SU-DHL-6 (cell line): ENCODE measurements at regions not wholly inside any gene's neighbourhood (a gene's known extent, or its start where the extent isn't known, plus 50 kb on each side); places are given as distances from the start of the nearest gene placed in this dataset.

Source experiments
- H2AFZ ChIP-seq: fragments of 200-600 bp; sonication (generic); 2 replicates; pipeline ENCODE4 v1.6.1; 2014; ENCODE audit warnings: low read depth, mild to moderate bottlenecking, moderate library complexity, mixed read lengths, antibody characterized with exemption, low read length; ENCODE audit not compliant: severe bottlenecking
- H3F3A ChIP-seq: fragments of 200-600 bp; shearing (Covaris generic); 2 replicates; pipeline ENCODE4 v1.6.0; 2016; ENCODE audit warnings: antibody characterized with exemption, mild to moderate bottlenecking; ENCODE audit not compliant: insufficient read depth
- H3K27ac ChIP-seq: fragments of 200-600 bp; sonication (generic); 2 replicates; pipeline ENCODE4 v1.5.1; 2016; ENCODE audit warnings: low read depth, mild to moderate bottlenecking, low read length, moderate library complexity, mixed read lengths
- H3K27me3 ChIP-seq: fragments of 200-600 bp; sonication (generic), shearing (Covaris generic); 2 replicates; pipeline ENCODE4 v1.6.0; 2014; ENCODE audit warnings: mild to moderate bottlenecking, low read length
- H3K36me3 ChIP-seq: fragments of 200-600 bp; sonication (generic); 2 replicates; pipeline ENCODE4 v1.6.1; 2014; ENCODE audit warnings: mild to moderate bottlenecking, low read length, mixed read lengths
- H3K4me2 ChIP-seq: fragments of 300-600, 200-600 bp; shearing (Covaris generic), sonication (generic); 2 replicates; pipeline ENCODE4 v1.6.0; 2014; ENCODE audit warnings: low read length, low read depth, mild to moderate bottlenecking; ENCODE audit not compliant: poor library complexity, severe bottlenecking
- H3K4me3 ChIP-seq: fragments of 200-600 bp; sonication (generic); 2 replicates; pipeline ENCODE4 v1.5.1; 2014; ENCODE audit warnings: antibody characterized with exemption, low read length, mild to moderate bottlenecking, mixed read lengths; ENCODE audit not compliant: insufficient read depth, poor library complexity, severe bottlenecking
- H3K79me2 ChIP-seq: fragments of 200-600 bp; sonication (generic); 2 replicates; pipeline ENCODE4 v1.6.1; 2014; ENCODE audit warnings: mild to moderate bottlenecking, low read length, moderate library complexity; ENCODE audit not compliant: insufficient read depth
- H3K9ac ChIP-seq: fragments of 200-600 bp; sonication (generic); 2 replicates; pipeline ENCODE4 v1.7.0; 2014; ENCODE audit warnings: mild to moderate bottlenecking, low read length
- H3K9me2 ChIP-seq: fragments of 200-600 bp; sonication (generic); replicated peaks from 2 replicates; pipeline ENCODE4 v1.6.1; 2014; ENCODE audit warnings: low read length; ENCODE audit not compliant: insufficient read depth
- H3K9me3 ChIP-seq: fragments of 200-600 bp; sonication (generic); 2 replicates; pipeline ENCODE4 v1.6.1; 2014; ENCODE audit warnings: low read length, mixed read lengths; ENCODE audit not compliant: insufficient read depth
- H4K20me1 ChIP-seq: fragments of 200-600 bp; sonication (generic); 2 replicates; pipeline ENCODE4 v1.6.1; 2014; ENCODE audit warnings: low read depth, mild to moderate bottlenecking, antibody characterized with exemption, low read length, moderate library complexity, mixed read lengths
- CTCF ChIP-seq: fragments of 200-600 bp; sonication (generic); IDR thresholded peaks from one replicate; pipeline ENCODE4 v1.5.1; 2017; ENCODE audit warnings: antibody characterized with exemption, mild to moderate bottlenecking, low read length, moderate library complexity; ENCODE audit not compliant: insufficient read depth, poor library complexity, severe bottlenecking
- EZH2phosphoT487 ChIP-seq: fragments of 200-600 bp; sonication (generic), shearing (Covaris generic); conservative IDR thresholded peaks from 2 replicates; pipeline ENCODE4 v1.6.1; 2018; ENCODE audit warnings: mild to moderate bottlenecking, antibody characterized with exemption, low read length, moderate library complexity, mixed read lengths

GRCh38 chr10:129055986-129056385 lies 411.1 kb upstream of the MGMT start:
- H2AFZ ChIP-seq = no peak overlapping the region
- no peak overlapping the region for H3K27ac ChIP-seq
- H3K9ac ChIP-seq = no peak overlapping the region
- no peaks in the 10 kb centered on the region for H3K9me2 ChIP-seq
- TF ChIP-seq CTCF (no peak), EZH2phosphoT487 (no peak)
- H3F3A ChIP-seq = no peaks in the 10 kb centered on the region
- no peaks in the 10 kb centered on the region for H3K9me3 ChIP-seq
- no peaks in the 10 kb centered on the region for H4K20me1 ChIP-seq
- no peak overlapping the region for H3K4me2 ChIP-seq
- no peak overlapping the region for H3K4me3 ChIP-seq
- no peaks in the 10 kb centered on the region for H3K27me3 ChIP-seq
- H3K79me2 ChIP-seq = no peaks in the 10 kb centered on the region
- no peaks in the 10 kb centered on the region for H3K36me3 ChIP-seq

GRCh38 chr10:129056734-129057689 lies 410.0 kb upstream of the MGMT start:
- no peak overlapping the region for H3K4me2 ChIP-seq

GRCh38 chr10:129057856-129058663 lies 409.0 kb upstream of the MGMT start:
- no peak overlapping the region for H3K4me3 ChIP-seq
- no peaks in the 10 kb centered on the region for H3K79me2 ChIP-seq
- H3K36me3 ChIP-seq = no peaks in the 10 kb centered on the region
- H3K9ac ChIP-seq = no peak overlapping the region
- TF ChIP-seq EZH2phosphoT487 = no peak
- no peak for TF ChIP-seq CTCF
- no peaks in the 10 kb centered on the region for H3K9me3 ChIP-seq
- no peaks in the 10 kb centered on the region for H4K20me1 ChIP-seq
- H3K27me3 ChIP-seq = no peaks in the 10 kb centered on the region
- no peak overlapping the region for H2AFZ ChIP-seq
- H3K4me2 ChIP-seq = no peak overlapping the region
- no peaks in the 10 kb centered on the region for H3K9me2 ChIP-seq
- no peaks in the 10 kb centered on the region for H3F3A ChIP-seq
- H3K27ac ChIP-seq = no peak overlapping the region

More at GRCh38 chr10:129056734-129057689, 410.0 kb upstream of the MGMT start:
- no peaks in the 10 kb centered on the region for H3F3A ChIP-seq
- TF ChIP-seq CTCF (no peak), EZH2phosphoT487 (no peak)
- H3K27me3 ChIP-seq = no peaks in the 10 kb centered on the region
- H3K9me3 ChIP-seq = no peaks in the 10 kb centered on the region
- H3K4me3 ChIP-seq = no peak overlapping the region
- no peak overlapping the region for H2AFZ ChIP-seq
- no peaks in the 10 kb centered on the region for H3K9me2 ChIP-seq
- no peaks in the 10 kb centered on the region for H3K79me2 ChIP-seq
- no peaks in the 10 kb centered on the region for H4K20me1 ChIP-seq
- H3K27ac ChIP-seq = no peak overlapping the region
- no peaks in the 10 kb centered on the region for H3K36me3 ChIP-seq
- H3K9ac ChIP-seq = no peak overlapping the region
